HG03460 (cell line): ENCODE measurements at regions not wholly inside any gene's neighbourhood (a gene's known extent, or its start where the extent isn't known, plus 50 kb on each side); places are given as distances from the start of the nearest gene placed in this dataset.
"Not testable (repeated sequence)": the region's sequence is repeated elsewhere in the genome, so short reads cannot be mapped to it uniquely, and the experiment has no call there.

Experiments
- ATAC-seq: cut with Tn5 transposase; IDR thresholded peaks from one replicate; pipeline ENCODE4 v1.9.1; 2021; ENCODE audit not compliant: unreplicated experiment

- ATAC-seq = no peak
Measured at GRCh38 chr4:78660559-78660958, 109.0 kb downstream of the ANXA3 start.

- no peak for ATAC-seq
Measured at GRCh38 chr4:78661086-78661690, 109.6 kb downstream of the ANXA3 start.

GRCh38 chr4:78661921-78662521, 110.5 kb downstream of the ANXA3 start:
- ATAC-seq = peak; percentile 89

GRCh38 chr4:78662658-78663057, 111.1 kb downstream of the ANXA3 start:
- ATAC-seq = no peak

- ATAC-seq = not testable (repeated sequence)
Measured at GRCh38 chr4:78664296-78664695, 111.9 kb upstream of the BMP2K start.

- ATAC-seq = no peak
Measured at GRCh38 chr4:78665216-78665770, 110.9 kb upstream of the BMP2K start.

- ATAC-seq = no peak
Measured at GRCh38 chr4:78666830-78667258, 109.3 kb upstream of the BMP2K start.

GRCh38 chr4:78667325-78667724, 108.8 kb upstream of the BMP2K start:
- ATAC-seq = peak; percentile 9

- ATAC-seq = peak; percentile 89
Measured at GRCh38 chr4:78667764-78668163, 108.4 kb upstream of the BMP2K start.

- no peak for ATAC-seq
Measured at GRCh38 chr4:78669453-78669852, 106.7 kb upstream of the BMP2K start.

- no peak for ATAC-seq
Measured at GRCh38 chr4:78671903-78672815, 104.0 kb upstream of the BMP2K start.

GRCh38 chr4:78673337-78673736, 102.8 kb upstream of the BMP2K start:
- no peak for ATAC-seq

- ATAC-seq = no peak
Measured at GRCh38 chr4:78675325-78675724, 100.8 kb upstream of the BMP2K start.

- no peak for ATAC-seq
Measured at GRCh38 chr4:78682070-78682469, 94.1 kb upstream of the BMP2K start.

GRCh38 chr4:78683352-78683751, 92.8 kb upstream of the BMP2K start:
- no peak for ATAC-seq

GRCh38 chr4:78684325-78685079, 91.6 kb upstream of the BMP2K start:
- no peak for ATAC-seq

GRCh38 chr4:78687818-78688217, 88.3 kb upstream of the BMP2K start:
- no peak for ATAC-seq

- no peak for ATAC-seq
Measured at GRCh38 chr4:78688366-78688765, 87.8 kb upstream of the BMP2K start.

- ATAC-seq = no peak
Measured at GRCh38 chr4:78689261-78689660, 86.9 kb upstream of the BMP2K start.

GRCh38 chr4:78689700-78690323, 86.3 kb upstream of the BMP2K start:
- no peak for ATAC-seq
